KMS-11 (cell line): ENCODE measurements at regions not wholly inside any gene's neighbourhood (a gene's known extent, or its start where the extent isn't known, plus 50 kb on each side); places are given as distances from the start of the nearest gene placed in this dataset.

Experiments
- H2AFZ ChIP-seq: fragments of 200-600 bp; sonication (generic); 2 replicates; pipeline ENCODE4 v1.6.1; 2016; ENCODE audit warnings: antibody characterized with exemption, mixed run types, low read depth
- H3K27ac ChIP-seq: fragments of 200-600 bp; sonication (generic); 2 replicates; pipeline ENCODE4 v1.6.1; 2016; ENCODE audit warnings: mild to moderate bottlenecking, mixed run types
- H3K27me3 ChIP-seq: fragments of 200-600 bp; sonication (generic); 2 replicates; pipeline ENCODE4 v1.6.1; 2017; ENCODE audit warnings: mild to moderate bottlenecking, low read depth, mixed run types, moderate library complexity; ENCODE audit not compliant: insufficient read depth
- H3K36me3 ChIP-seq: fragments of 200-600 bp; sonication (generic); 2 replicates; pipeline ENCODE4 v1.6.1; 2017; ENCODE audit warnings: mild to moderate bottlenecking, mixed run types; ENCODE audit not compliant: insufficient read depth
- H3K4me1 ChIP-seq: fragments of 200-600 bp; sonication (generic); 2 replicates; pipeline ENCODE4 v1.6.1; 2016; ENCODE audit warnings: mild to moderate bottlenecking, low read depth, mixed run types; ENCODE audit not compliant: poor library complexity, severe bottlenecking
- H3K4me2 ChIP-seq: fragments of 200-600 bp; sonication (generic); 2 replicates; pipeline ENCODE4 v1.7.0; 2016; ENCODE audit warnings: mild to moderate bottlenecking, mixed run types
- H3K4me3 ChIP-seq: fragments of 200-600 bp; sonication (generic); IDR thresholded peaks from 2 replicates; pipeline ENCODE4 v1.6.1; 2017; ENCODE audit warnings: low read depth, low read length, mixed read lengths; ENCODE audit not compliant: insufficient read depth
- H3K79me2 ChIP-seq: fragments of 200-600 bp; sonication (generic); 2 replicates; pipeline ENCODE4 v1.6.1; 2016; ENCODE audit warnings: low read depth, mixed run types; ENCODE audit not compliant: insufficient read depth
- H3K9ac ChIP-seq: fragments of 200-600 bp; sonication (generic); 2 replicates; pipeline ENCODE4 v1.6.1; 2016; ENCODE audit warnings: mild to moderate bottlenecking, mixed run types
- H4K20me1 ChIP-seq: fragments of 200-600 bp; sonication (generic); 2 replicates; pipeline ENCODE4 v1.6.1; 2016; ENCODE audit warnings: mild to moderate bottlenecking, mixed run types; ENCODE audit not compliant: insufficient read depth
- CTCF ChIP-seq: fragments of 200-600 bp; sonication (generic); conservative IDR thresholded peaks from 2 replicates; pipeline ENCODE4 v1.6.1; 2017; ENCODE audit warnings: low read depth, mild to moderate bottlenecking, antibody characterized with exemption, low read length, moderate library complexity, mixed read lengths

- H3K4me1 ChIP-seq, result no peaks in the 10 kb centered on the region
- no peak for TF ChIP-seq CTCF
- no peak overlapping the region for H3K9ac ChIP-seq
- H3K36me3 ChIP-seq, result no peaks in the 10 kb centered on the region
- no peaks in the 10 kb centered on the region for H4K20me1 ChIP-seq
- no peaks in the 10 kb centered on the region for H3K27me3 ChIP-seq
- no peak overlapping the region for H3K27ac ChIP-seq
- no peak overlapping the region for H3K4me3 ChIP-seq
- H3K4me2 ChIP-seq, result no peak overlapping the region
- H3K79me2 ChIP-seq, result no peaks in the 10 kb centered on the region
- H2AFZ ChIP-seq, result no peak overlapping the region
Observed at GRCh38 chr10:4556527-4556926, 269.5 kb upstream of the AKR1E2 start.

GRCh38 chr10:4555920-4556319, 270.1 kb upstream of the AKR1E2 start:
- no peak for TF ChIP-seq CTCF
- Histone ChIP-seq H3K9ac (no peak overlapping the region), H2AFZ (no peak overlapping the region), H3K27me3 (no peaks in the 10 kb centered on the region), H3K4me2 (no peak overlapping the region), H3K79me2 (no peaks in the 10 kb centered on the region), H3K27ac (no peak overlapping the region), H3K4me3 (no peak overlapping the region), H4K20me1 (no peaks in the 10 kb centered on the region), H3K36me3 (no peaks in the 10 kb centered on the region), H3K4me1 (no peaks in the 10 kb centered on the region)

GRCh38 chr10:4549139-4549653, 276.8 kb upstream of the AKR1E2 start:
- Histone ChIP-seq H3K27ac (no peak overlapping the region), H3K9ac (no peak overlapping the region), H3K4me1 (no peaks in the 10 kb centered on the region), H4K20me1 (no peaks in the 10 kb centered on the region), H3K4me3 (no peak overlapping the region), H2AFZ (no peak overlapping the region), H3K27me3 (no peaks in the 10 kb centered on the region), H3K36me3 (no peaks in the 10 kb centered on the region), H3K4me2 (no peak overlapping the region), H3K79me2 (no peaks in the 10 kb centered on the region)
- no peak for TF ChIP-seq CTCF

GRCh38 chr10:4546931-4547330, 279.1 kb upstream of the AKR1E2 start:
- H3K4me3 ChIP-seq, result no peak overlapping the region
- no peaks in the 10 kb centered on the region for H3K4me1 ChIP-seq
- no peak overlapping the region for H3K9ac ChIP-seq
- H3K36me3 ChIP-seq, result no peaks in the 10 kb centered on the region
- no peak for TF ChIP-seq CTCF
- no peaks in the 10 kb centered on the region for H4K20me1 ChIP-seq
- H3K79me2 ChIP-seq, result no peaks in the 10 kb centered on the region
- no peak overlapping the region for H2AFZ ChIP-seq
- H3K27ac ChIP-seq, result no peak overlapping the region
- no peaks in the 10 kb centered on the region for H3K27me3 ChIP-seq
- H3K4me2 ChIP-seq, result no peak overlapping the region

- no peaks in the 10 kb centered on the region for H3K4me1 ChIP-seq
- H3K9ac ChIP-seq, result no peak overlapping the region
Observed at GRCh38 chr10:4546500-4546899, 279.5 kb upstream of the AKR1E2 start.

More at GRCh38 chr10:4546500-4546899, 279.5 kb upstream of the AKR1E2 start:
- Histone ChIP-seq H3K27ac (no peak overlapping the region), H3K79me2 (no peaks in the 10 kb centered on the region), H3K4me3 (no peak overlapping the region), H3K27me3 (no peaks in the 10 kb centered on the region), H2AFZ (no peak overlapping the region), H3K36me3 (no peaks in the 10 kb centered on the region), H4K20me1 (no peaks in the 10 kb centered on the region), H3K4me2 (no peak overlapping the region)
- no peak for TF ChIP-seq CTCF
